ENCODE measurements at regions not wholly inside any gene's neighbourhood (a gene's known extent, or its start where the extent isn't known, plus 50 kb on each side); places are given as distances from the start of the nearest gene placed in this dataset.

DNA sequence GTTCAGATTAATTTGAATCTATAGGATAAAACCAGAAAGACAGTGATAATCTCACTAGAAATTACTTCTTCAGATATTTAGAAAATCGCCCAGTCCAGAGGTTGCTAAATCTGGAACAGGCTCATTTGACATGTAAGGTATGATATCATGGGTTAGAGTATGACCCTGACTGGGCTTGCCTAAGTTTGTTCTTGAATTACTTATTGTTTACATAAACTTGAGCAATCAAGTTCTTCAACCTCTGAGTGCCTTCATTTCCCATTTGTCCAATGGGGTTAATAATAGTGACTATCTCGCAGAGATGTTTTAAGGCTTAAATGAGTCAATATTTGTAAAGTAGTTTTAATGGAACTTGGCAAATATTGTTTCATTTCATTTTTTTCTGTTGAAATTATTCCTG is 1947.6 kb upstream of the IGFBP7 start:
- Histone ChIP-seq H2BK12ac (ENCODE audit: insufficient read length, low read depth, low read length) (no peak overlapping the region), H3K9ac (ENCODE audit: extremely low read depth, insufficient read length, low read length) (no peak overlapping the region), H3K23me2 (ENCODE audit: insufficient read length, low read depth, low read length, poor library complexity, severe bottlenecking) (no peaks in the 10 kb centered on the region), H3K4ac (ENCODE audit: low read depth, low read length) (no peak overlapping the region), H4K5ac (ENCODE audit: insufficient read length, low read depth, low read length) (no peak overlapping the region), H2BK15ac (ENCODE audit: low read depth, low read length) (no peak overlapping the region), H3K4me2 (ENCODE audit: insufficient read depth, insufficient read length, low read length) (no peak overlapping the region), H3K79me2 (ENCODE audit: insufficient read depth, low read length) (no peaks in the 10 kb centered on the region), H3K18ac (ENCODE audit: insufficient read length, low read depth, low read length) (no peak overlapping the region), H3T11ph (ENCODE audit: low read length) (no peak overlapping the region), H3K9me3 (ENCODE audit: control insufficient read depth, low read depth, low read length) (no peaks in the 10 kb centered on the region), H4K91ac (ENCODE audit: insufficient read length, low read depth, low read length) (no peak overlapping the region), H3K27ac (ENCODE audit: insufficient read length, low read depth, low read length) (no peak overlapping the region), H4K8ac (replicated peaks; ENCODE audit: insufficient read length, low read depth, low read length) (no peak overlapping the region), H3K14ac (ENCODE audit: insufficient read depth, low read length) (no peak overlapping the region), H3K27me3 (ENCODE audit: insufficient read depth, low read length) (no peaks in the 10 kb centered on the region), H2BK5ac (ENCODE audit: insufficient read length, low read length) (no peak overlapping the region), H3K4me1 (ENCODE audit: insufficient read depth, low read length) (no peaks in the 10 kb centered on the region), H2BK20ac (ENCODE audit: low read depth, low read length, poor library complexity, severe bottlenecking) (no peak overlapping the region), H3K56ac (ENCODE audit: insufficient read length, low read depth, low read length) (no peak overlapping the region), H4K20me1 (ENCODE audit: control insufficient read depth, insufficient read depth, insufficient read length) (no peaks in the 10 kb centered on the region), H2AFZ (ENCODE audit: low read length) (no peak overlapping the region), H3K23ac (ENCODE audit: insufficient read length, low read depth, low read length) (no peak overlapping the region), H3K79me1 (ENCODE audit: insufficient read depth, low read depth, low read length, poor library complexity, severe bottlenecking) (no peaks in the 10 kb centered on the region), H2AK5ac (ENCODE audit: insufficient read length, low read length) (no peak overlapping the region), H2BK120ac (ENCODE audit: low read depth, low read length, poor library complexity, severe bottlenecking) (no peak overlapping the region)
- WGBS (ENCODE audit: extremely low coverage, insufficient read length, low lambda C conversion rate) = no CpG with 5 or more reads among the region's 2 CpGs
- Mint-ChIP-seq H3K4me3 (no peak overlapping the region), H3K27me3 (ENCODE audit: low read depth) (no peaks in the 10 kb centered on the region), H3K9me3 (no peaks in the 10 kb centered on the region), H3K27ac (no peak overlapping the region), H3K4me1 (no peaks in the 10 kb centered on the region), H3K36me3 (ENCODE audit: insufficient read depth in 1 of 3, low read depth in 3 of 3) (no peaks in the 10 kb centered on the region; a peak in 1 of 7 replicates)
- TF ChIP-seq, protein P1, sequence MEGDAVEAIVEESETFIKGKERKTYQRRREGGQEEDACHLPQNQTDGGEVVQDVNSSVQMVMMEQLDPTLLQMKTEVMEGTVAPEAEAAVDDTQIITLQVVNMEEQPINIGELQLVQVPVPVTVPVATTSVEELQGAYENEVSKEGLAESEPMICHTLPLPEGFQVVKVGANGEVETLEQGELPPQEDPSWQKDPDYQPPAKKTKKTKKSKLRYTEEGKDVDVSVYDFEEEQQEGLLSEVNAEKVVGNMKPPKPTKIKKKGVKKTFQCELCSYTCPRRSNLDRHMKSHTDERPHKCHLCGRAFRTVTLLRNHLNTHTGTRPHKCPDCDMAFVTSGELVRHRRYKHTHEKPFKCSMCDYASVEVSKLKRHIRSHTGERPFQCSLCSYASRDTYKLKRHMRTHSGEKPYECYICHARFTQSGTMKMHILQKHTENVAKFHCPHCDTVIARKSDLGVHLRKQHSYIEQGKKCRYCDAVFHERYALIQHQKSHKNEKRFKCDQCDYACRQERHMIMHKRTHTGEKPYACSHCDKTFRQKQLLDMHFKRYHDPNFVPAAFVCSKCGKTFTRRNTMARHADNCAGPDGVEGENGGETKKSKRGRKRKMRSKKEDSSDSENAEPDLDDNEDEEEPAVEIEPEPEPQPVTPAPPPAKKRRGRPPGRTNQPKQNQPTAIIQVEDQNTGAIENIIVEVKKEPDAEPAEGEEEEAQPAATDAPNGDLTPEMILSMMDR (conservative IDR thresholded peaks at IDR 0.05) = no peak
- no peak for DNase-seq

All from H9 (cell line).